NCI-H1105 treated with DMSO at 0.1 percent for 48 hours (cell line): ENCODE measurements at regions not wholly inside any gene's neighbourhood (a gene's known extent, or its start where the extent isn't known, plus 50 kb on each side); places are given as distances from the start of the nearest gene placed in this dataset.

ENCODE experiments used
- DNase-seq: peaks from one replicate; lab custom pipeline; 2025; lab: John Stamatoyannopoulos, UW

GRCh38 chr16:86158688-86159360 lies 259.9 kb downstream of the IRF8 start:
- no peak for DNase-seq

GRCh38 chr16:86165479-86165878 lies 266.5 kb downstream of the IRF8 start:
- no peak for DNase-seq

- DNase-seq, result no peak
Measured at GRCh38 chr16:86166414-86166813, 267.5 kb downstream of the IRF8 start.

GRCh38 chr16:86167061-86167460 lies 268.1 kb downstream of the IRF8 start:
- DNase-seq, result no peak

- no peak for DNase-seq
Measured at GRCh38 chr16:86170720-86171119, 271.8 kb downstream of the IRF8 start.

- no peak for DNase-seq
Measured at GRCh38 chr16:86171329-86171728, 272.4 kb downstream of the IRF8 start.

GRCh38 chr16:86175816-86176215 lies 276.9 kb downstream of the IRF8 start:
- no peak for DNase-seq

- no peak for DNase-seq
Measured at GRCh38 chr16:86176462-86176861, 277.5 kb downstream of the IRF8 start.

GRCh38 chr16:86180244-86180643 lies 281.3 kb downstream of the IRF8 start:
- no peak for DNase-seq

- DNase-seq, result no peak
Measured at GRCh38 chr16:86180780-86181179, 281.8 kb downstream of the IRF8 start.

GRCh38 chr16:86181526-86181925 lies 282.6 kb downstream of the IRF8 start:
- no peak for DNase-seq

GRCh38 chr16:86184185-86184584 lies 285.2 kb downstream of the IRF8 start:
- no peak for DNase-seq

GRCh38 chr16:86185089-86185488 lies 286.1 kb downstream of the IRF8 start:
- DNase-seq, result no peak

GRCh38 chr16:86186313-86186712 lies 287.4 kb downstream of the IRF8 start:
- no peak for DNase-seq

- no peak for DNase-seq
Measured at GRCh38 chr16:86189934-86190333, 291.0 kb downstream of the IRF8 start.

- no peak for DNase-seq
Measured at GRCh38 chr16:86191663-86192062, 292.7 kb downstream of the IRF8 start.

GRCh38 chr16:86193528-86194193 lies 294.7 kb downstream of the IRF8 start:
- no peak for DNase-seq

GRCh38 chr16:86195863-86196630 lies 297.1 kb downstream of the IRF8 start:
- no peak for DNase-seq

GRCh38 chr16:86196687-86197391 lies 297.9 kb downstream of the IRF8 start:
- DNase-seq, result no peak

GRCh38 chr16:86198206-86199118 lies 299.5 kb downstream of the IRF8 start:
- DNase-seq, result peak; percentile 51

GRCh38 chr16:86199182-86199581 lies 300.2 kb downstream of the IRF8 start:
- DNase-seq, result no peak
